Pancreas (tissue), 10 donors: ENCODE measurements at regions not wholly inside any gene's neighbourhood (a gene's known extent, or its start where the extent isn't known, plus 50 kb on each side); places are given as distances from the start of the nearest gene placed in this dataset.

ENCODE experiments used
- ATAC-seq, 4 donors: fragments of 200-7000 bp; cut with Tn5 transposase; one replicate each; pipeline versions ENCODE4 v1.8.0 to v1.9.1; 2020; ENCODE audit warnings: mild to moderate bottlenecking in 4 of 4, moderate library complexity in 4 of 4
- DNase-seq, 6 donors: peaks; one replicate each; pipeline ENCODE4 v3.0.0-alpha.2; 2020
- FAIRE-seq: peaks from 2 replicates; lab custom pipeline; 2012; peaks lifted over from hg19 to GRCh38; lab: Jason Lieb, UNC
- H3K27ac ChIP-seq, 4 donors: fragments of 200-600 bp; sonication (generic); 1 replicate in 3 of 4; 2 replicates in 1 of 4; pipeline versions ENCODE4 v1.5.0 to v1.8.0; 2020
- H3K27me3 ChIP-seq, 4 donors: fragments of 200-600 bp; one replicate each; pipeline ENCODE4 v1.8.0; 2021
- H3K36me3 ChIP-seq, 3 donors: fragments of 200-600 bp; sonication (generic) in 1 of 3; one replicate each; pipeline versions ENCODE4 v1.5.0 to v1.8.0; 2020 to 2021
- H3K4me1 ChIP-seq, 3 donors: fragments of 200-600 bp; one replicate each; pipeline ENCODE4 v1.8.0; 2021
- H3K4me3 ChIP-seq, 4 donors: fragments of 200-600 bp; sonication (generic) in 2 of 4; one replicate each; pipeline versions ENCODE4 v1.5.0 to v1.8.0; 2020 to 2021
- H3K9me3 ChIP-seq, 4 donors: fragments of 200-600 bp; one replicate each; pipeline ENCODE4 v1.8.0; 2021
- CTCF ChIP-seq, 4 donors: fragments of 200-600 bp; sonication (generic) in 3 of 4; IDR thresholded peaks; one replicate each; pipeline versions ENCODE4 v1.5.0 to v1.8.0; 2021; ENCODE audit warnings: antibody characterized with exemption in 4 of 4
- WGBS, 2 donors: extraction: QIAGEN DNeasy Blood & Tissue Kit; methylation state at CpG; one replicate each; pipeline ENCODE4 v1.1.7; 2013; 5-methylcytosine and 5-hydroxymethylcytosine counted together
- intact Hi-C, 3 donors: fragments of 100-400 bp; cut with DNase I; formaldehyde crosslinking; loops; one replicate each; pipeline versions ENCODE4 v1.11.1 to v1.14.2; 2022
- donor health status: healthy with polysubstance abuse.
- donor health status: DM: no; HTN: no; CAD: no; lungs with moderate emphysema.
- donor health status: DM: no; HTN: no; CAD: no.
- donor health status: control.
- donor health status: control.
- donor health status: Bipolar disorder and iron deficiency.
- donor health status: DM: yes; HTN: yes; CAD: no.
- donor health status: DM: no; HTN: no; CAD: no.
- donor health status: DM: no; HTN: no; CAD: no.
- donor health status: DM: yes; HTN: yes; CAD: no.

- no peak overlapping the region for H3K27ac ChIP-seq
- no peak overlapping the region for H3K4me3 ChIP-seq
- ATAC-seq (no peak), DNase-seq (no peak), FAIRE-seq (no peak)
- intact Hi-C loops = no loop called here
- H3K4me1 ChIP-seq = no peaks in the 10 kb centered on the region
- no peak for TF ChIP-seq CTCF (IDR thresholded peaks at IDR 0.05)
- H3K9me3 ChIP-seq = no peaks in the 10 kb centered on the region
- H3K27me3 ChIP-seq = no peaks in the 10 kb centered on the region
- WGBS, 2 donors = 85 to 90% methylated on average over 3 of the region's 3 CpGs
- no peaks in the 10 kb centered on the region for H3K36me3 ChIP-seq
Observed at GRCh38 chr5:126300293-126300692, 122.9 kb upstream of the GRAMD2B start.

DNA sequence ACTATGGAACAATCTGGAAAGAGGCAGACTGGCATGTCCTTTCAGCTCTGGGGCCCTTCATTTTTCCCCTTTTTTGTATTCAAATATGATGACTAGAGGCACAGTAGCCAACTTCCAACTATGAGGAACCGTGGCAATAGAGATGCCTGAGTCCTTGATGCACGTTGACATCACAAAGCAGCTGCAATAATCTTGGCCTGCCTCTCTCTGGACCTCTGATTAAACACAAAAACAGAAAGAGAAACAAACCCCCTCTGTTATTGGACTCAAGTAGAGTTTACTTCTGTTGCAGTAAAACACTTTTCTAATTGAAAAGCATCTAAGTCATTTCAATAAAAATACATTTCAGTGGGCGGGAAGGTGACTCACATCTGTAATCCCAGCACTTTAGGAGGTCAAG is 122.2 kb upstream of the GRAMD2B start:
- H3K4me3 ChIP-seq = no peak overlapping the region
- intact Hi-C loops = no loop called here
- FAIRE-seq (no peak), DNase-seq (no peak), ATAC-seq (no peak)
- WGBS, 2 donors = 75 to 80% methylated on average over 3 of the region's 3 CpGs
- H3K9me3 ChIP-seq = no peaks in the 10 kb centered on the region
- TF ChIP-seq CTCF (IDR thresholded peaks at IDR 0.05) = no peak
- H3K4me1 ChIP-seq = no peaks in the 10 kb centered on the region
- H3K27me3 ChIP-seq = no peaks in the 10 kb centered on the region
- H3K27ac ChIP-seq = no peak overlapping the region
- no peaks in the 10 kb centered on the region for H3K36me3 ChIP-seq

DNA sequence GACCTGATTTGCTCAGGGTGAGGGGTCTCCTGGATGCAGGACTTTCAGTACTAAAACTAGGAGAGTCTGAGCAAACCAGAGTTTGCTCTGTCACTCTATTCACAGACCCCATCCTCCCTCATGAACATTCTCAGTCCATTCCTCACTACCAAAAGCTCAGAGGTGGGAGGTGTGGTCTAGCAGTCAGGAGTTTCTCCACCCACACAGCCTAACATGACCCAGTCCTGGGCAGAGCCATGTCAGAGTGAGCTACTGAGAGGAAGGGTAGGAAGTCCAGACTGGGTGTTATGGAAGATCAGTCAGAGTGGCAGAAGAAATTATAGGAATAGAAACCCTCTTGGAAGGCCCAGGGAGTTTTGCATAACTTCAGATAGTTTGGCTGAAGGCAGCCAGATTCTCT is 113.3 kb upstream of the GRAMD2B start:
- no peak overlapping the region for H3K27ac ChIP-seq
- no peak for TF ChIP-seq CTCF (IDR thresholded peaks at IDR 0.05)
- intact Hi-C loops = no loop called here
- no peaks in the 10 kb centered on the region for H3K27me3 ChIP-seq
- no peaks in the 10 kb centered on the region for H3K9me3 ChIP-seq
- no peaks in the 10 kb centered on the region for H3K36me3 ChIP-seq
- H3K4me3 ChIP-seq = no peak overlapping the region
- no peak for DNase-seq
- no peak for ATAC-seq
- no peaks in the 10 kb centered on the region for H3K4me1 ChIP-seq
- no peak for FAIRE-seq

GRCh38 chr5:126311766-126312165 is 111.4 kb upstream of the GRAMD2B start:
- H3K4me3 ChIP-seq = no peak overlapping the region
- no peak for FAIRE-seq
- intact Hi-C loops = no loop called here
- H3K4me1 ChIP-seq = no peaks in the 10 kb centered on the region
- 66 to 75% methylated on average over 2 of the region's 2 CpGs for WGBS, 2 donors
- H3K36me3 ChIP-seq = no peaks in the 10 kb centered on the region
- H3K27me3 ChIP-seq = no peaks in the 10 kb centered on the region
- H3K9me3 ChIP-seq = no peaks in the 10 kb centered on the region
- no peak overlapping the region for H3K27ac ChIP-seq
- ATAC-seq = no peak
- no peak for DNase-seq
- no peak for TF ChIP-seq CTCF (IDR thresholded peaks at IDR 0.05)

DNA sequence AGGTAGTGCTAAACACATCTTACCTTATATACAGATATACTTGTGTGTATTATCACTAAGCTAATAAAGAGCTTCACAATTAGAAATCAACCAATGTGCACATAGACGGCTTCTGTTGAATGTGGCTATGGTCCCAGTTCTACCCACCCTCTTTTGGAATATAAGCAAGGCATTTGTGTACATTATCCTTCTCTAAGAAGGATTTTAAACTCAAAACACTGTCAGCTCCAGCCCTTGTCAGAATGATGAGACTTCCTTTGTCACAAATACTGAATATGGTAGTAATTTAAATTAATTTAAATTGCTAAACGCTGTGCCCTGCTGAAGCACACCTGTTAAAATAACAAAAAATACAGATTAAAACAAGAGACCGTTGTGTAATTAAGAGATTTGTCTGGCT is 107.9 kb upstream of the GRAMD2B start:
- WGBS, 2 donors = 73 to 77% methylated on average over 3 of the region's 3 CpGs
- no peak for TF ChIP-seq CTCF (IDR thresholded peaks at IDR 0.05)
- Histone ChIP-seq H3K36me3 (no peaks in the 10 kb centered on the region), H3K9me3 (no peaks in the 10 kb centered on the region), H3K4me1 (no peaks in the 10 kb centered on the region), H3K27me3 (no peaks in the 10 kb centered on the region), H3K4me3 (no peak overlapping the region), H3K27ac (no peak overlapping the region)
- FAIRE-seq (no peak), ATAC-seq (no peak), DNase-seq (no peak)
- intact Hi-C loops = no loop called here
